NCI-H82 (cell line): ENCODE measurements at regions not wholly inside any gene's neighbourhood (a gene's known extent, or its start where the extent isn't known, plus 50 kb on each side); places are given as distances from the start of the nearest gene placed in this dataset.

Source experiments
- DNase-seq: peaks from one replicate; lab custom pipeline; 2025; lab: John Stamatoyannopoulos, UW

- DNase-seq = no peak
These were observed 57.1 kb upstream of the NKX1-1 start for GRCh38 chr4:1463088-1463926.

- DNase-seq = no peak
These were observed 56.5 kb upstream of the NKX1-1 start for GRCh38 chr4:1462768-1463075.

GRCh38 chr4:1462009-1462767 is 55.9 kb upstream of the NKX1-1 start:
- no peak for DNase-seq

GRCh38 chr4:1460967-1461868 is 55.0 kb upstream of the NKX1-1 start:
- no peak for DNase-seq

GRCh38 chr4:1459722-1460511 is 53.7 kb upstream of the NKX1-1 start:
- DNase-seq = no peak

- DNase-seq = no peak
These were observed 53.0 kb upstream of the NKX1-1 start for GRCh38 chr4:1459081-1459721.

GRCh38 chr4:1458581-1458980 is 52.3 kb upstream of the NKX1-1 start:
- DNase-seq = no peak
